Middle frontal gyrus (tissue), 1 donor: ENCODE measurements at regions not wholly inside any gene's neighbourhood (a gene's known extent, or its start where the extent isn't known, plus 50 kb on each side); places are given as distances from the start of the nearest gene placed in this dataset.
A peak's percentile ranks its signal among the peaks of the same experiment; 100 is the strongest.

Source experiments
- DNase-seq: peaks from one replicate; pipeline ENCODE4 v3.0.0-alpha.2; 2015; ENCODE audit warnings: low spot score; ENCODE audit errors: extremely low spot score

DNA sequence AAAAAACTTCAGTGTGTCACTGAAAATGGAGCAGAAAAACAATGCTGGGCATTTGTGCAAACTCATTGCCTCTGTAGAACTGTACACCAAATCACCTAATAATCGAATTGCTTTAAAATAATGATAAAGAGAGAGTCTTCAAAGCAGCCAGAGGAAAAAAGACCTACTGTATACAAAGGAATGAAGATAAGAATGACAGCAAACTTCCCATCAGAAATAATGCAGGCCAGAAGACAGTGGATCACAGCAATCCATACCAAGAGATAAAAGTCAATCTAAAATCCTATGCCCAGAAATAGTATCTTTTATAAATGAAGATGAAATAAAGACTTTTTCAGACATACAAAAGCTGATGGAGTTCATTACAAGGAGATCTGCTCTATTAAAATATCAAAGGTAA is 134.7 kb upstream of the VEPH1 start:
- no peak for DNase-seq

DNA sequence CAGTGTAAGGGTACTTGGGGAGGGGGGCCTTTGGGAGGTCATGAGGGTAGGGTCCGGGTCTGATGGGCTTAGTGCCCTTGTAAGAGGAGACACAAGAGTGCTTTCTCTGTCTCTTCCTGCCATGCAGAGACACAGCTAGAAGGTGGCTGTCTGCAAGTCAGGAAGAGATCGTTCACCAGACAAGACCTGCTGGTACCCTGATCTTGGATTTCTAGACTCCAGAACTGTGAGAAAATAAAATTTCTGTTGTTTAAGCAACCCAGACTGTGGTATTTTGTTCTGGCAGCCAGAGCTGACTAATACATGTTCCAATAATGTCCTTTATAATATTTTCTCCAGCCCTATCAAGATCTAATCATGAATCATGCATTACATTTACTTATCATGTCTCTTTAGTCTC is 130.0 kb upstream of the VEPH1 start:
- no peak for DNase-seq

GRCh38 chr3:157632075-157632474 is 128.9 kb upstream of the VEPH1 start:
- no peak for DNase-seq

DNA sequence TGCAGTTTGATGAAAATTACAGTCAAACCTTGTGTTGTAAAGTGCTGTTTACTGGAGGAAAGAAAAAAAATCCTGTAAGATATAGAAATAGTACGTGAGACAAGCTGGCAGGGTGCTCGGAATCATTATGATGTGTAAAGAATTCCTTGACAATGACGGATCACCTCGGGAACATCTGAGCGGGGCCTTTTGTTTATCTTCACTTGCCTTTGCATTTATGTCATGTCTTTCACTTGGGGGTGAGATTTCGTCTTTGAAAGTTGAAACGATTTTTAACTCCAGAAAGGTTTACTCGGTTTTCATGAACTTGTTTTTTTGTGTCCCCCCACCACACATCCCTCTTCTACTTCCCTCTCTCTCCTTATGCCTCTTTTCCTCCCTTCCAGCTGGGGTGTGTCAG is 128.3 kb upstream of the VEPH1 start:
- DNase-seq: no peak

- DNase-seq: no peak
Observed at GRCh38 chr3:157626817-157627216, 123.6 kb upstream of the VEPH1 start.

DNA sequence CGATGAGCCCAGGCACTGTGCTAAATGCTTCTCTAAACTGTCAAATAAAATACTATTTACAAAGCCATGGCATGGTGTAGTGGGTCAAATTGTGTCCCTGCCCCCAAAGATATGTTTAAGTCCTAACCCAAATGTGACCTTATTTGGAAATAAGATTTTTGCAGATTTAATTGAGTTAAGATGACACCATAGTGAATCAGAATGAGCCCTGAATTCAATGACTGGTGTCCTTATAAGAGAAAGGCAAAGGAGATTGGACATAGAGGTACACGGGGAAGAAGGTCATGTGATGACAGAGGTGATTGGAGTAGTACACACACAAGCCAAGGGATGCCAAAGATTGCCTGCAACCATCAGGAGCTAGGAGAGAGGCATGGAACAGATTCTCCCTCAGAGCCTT is 121.6 kb upstream of the VEPH1 start:
- no peak for DNase-seq

GRCh38 chr3:157618886-157619285 is 115.7 kb upstream of the VEPH1 start:
- DNase-seq: no peak

GRCh38 chr3:157618075-157618760 is 115.0 kb upstream of the VEPH1 start:
- peak; percentile 48 for DNase-seq

- DNase-seq: no peak
Observed at GRCh38 chr3:157614896-157615295, 111.7 kb upstream of the VEPH1 start.

DNA sequence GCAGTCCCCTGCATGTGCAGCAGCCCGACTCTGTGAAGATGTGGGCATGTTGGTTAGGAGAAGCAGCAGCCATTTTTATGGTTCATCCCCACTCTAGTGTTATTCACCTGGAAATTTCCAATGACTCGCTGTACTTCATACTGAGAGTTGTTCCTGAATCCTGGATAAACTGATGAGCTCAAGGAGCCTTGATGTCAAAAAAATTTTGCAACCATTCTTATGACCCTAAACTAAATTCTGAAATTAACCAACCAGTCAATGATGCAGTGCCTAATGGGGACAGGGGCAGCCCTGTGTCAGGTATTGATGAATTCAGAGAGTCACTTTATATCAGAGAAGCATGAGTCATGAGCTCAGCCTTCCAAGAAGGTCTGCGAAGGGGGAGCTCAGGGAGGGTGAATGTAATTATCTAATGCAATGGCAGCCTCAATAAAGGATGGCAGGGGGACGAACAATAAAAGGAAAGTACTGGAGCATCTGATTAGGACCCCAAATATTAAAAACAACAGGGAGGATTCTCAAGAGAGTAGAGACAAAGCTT is 108.4 kb upstream of the VEPH1 start:
- DNase-seq: no peak

DNA sequence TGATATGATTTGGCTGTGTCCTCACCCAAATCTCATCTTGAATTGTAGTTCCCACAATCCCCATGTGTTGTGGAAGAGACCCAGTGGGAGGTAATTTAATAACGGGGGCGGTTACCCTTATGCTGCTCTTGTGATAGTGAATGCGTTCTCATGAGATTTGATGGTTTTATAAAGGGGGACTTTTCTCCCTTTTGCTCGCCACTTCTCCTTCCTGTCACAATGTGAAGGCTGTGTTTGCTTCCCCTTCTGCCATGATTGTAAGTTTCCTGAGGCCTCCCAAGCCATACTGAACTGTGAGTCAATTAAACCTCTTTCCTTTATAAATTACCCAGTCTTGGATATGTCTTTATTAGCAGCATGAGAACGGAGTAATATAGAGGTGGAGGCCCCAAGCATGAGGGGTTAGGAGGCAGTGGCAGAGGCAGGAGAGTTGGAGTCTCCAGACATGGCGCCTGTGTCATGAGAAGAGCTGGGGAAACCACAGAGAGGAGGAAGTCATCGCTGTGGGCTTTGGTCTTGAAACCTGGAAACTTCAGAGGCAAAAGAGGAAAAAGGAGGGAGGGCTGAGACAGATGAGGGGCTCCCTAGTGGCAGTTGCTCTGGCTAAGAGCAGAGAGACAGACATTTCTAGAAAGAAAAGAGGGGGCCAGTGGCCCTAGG is 107.8 kb upstream of the VEPH1 start:
- DNase-seq: no peak

- no peak for DNase-seq
Observed at GRCh38 chr3:157607826-157608405, 104.7 kb upstream of the VEPH1 start.

- DNase-seq: no peak
Observed at GRCh38 chr3:157606852-157607197, 103.6 kb upstream of the VEPH1 start.

DNA sequence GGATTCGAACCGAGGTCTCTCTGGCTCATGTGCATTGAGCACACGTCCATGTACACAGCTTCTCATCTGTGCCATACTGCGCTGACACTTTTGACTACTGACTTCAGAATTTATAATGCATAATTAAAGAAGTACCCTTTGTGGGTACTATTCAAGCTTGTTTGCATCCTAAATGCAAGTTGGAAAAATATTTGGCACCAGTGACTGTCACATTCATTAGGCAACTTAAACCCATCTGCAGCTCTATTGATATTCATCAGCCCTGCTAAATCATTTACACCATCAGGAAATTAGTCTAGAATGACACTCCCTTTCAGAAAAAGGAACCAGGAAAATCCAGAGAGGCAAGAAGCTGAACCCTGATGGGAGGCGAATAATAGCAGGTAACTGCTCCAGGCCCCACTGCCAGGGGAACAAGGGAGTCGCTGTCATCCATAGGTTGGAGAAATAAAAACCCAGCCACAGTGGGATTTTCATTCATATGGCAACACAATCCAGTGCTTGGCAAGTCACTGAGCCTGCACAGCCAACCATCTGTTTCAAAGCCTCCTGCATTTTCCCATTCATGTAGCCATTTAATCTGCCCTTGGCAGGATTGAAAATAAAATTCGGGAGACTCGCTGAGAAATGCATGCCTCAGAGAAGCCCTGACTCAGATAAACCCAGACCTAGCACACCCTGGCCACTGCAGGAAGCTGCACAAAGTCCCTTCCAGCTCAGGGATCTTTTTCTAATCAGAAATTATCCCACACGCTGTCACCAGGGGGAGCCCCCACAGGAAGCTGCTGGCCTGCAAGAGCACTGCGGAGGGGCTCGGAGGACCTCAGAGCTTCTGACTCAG is 103.0 kb upstream of the VEPH1 start:
- peak; percentile 6 for DNase-seq

DNA sequence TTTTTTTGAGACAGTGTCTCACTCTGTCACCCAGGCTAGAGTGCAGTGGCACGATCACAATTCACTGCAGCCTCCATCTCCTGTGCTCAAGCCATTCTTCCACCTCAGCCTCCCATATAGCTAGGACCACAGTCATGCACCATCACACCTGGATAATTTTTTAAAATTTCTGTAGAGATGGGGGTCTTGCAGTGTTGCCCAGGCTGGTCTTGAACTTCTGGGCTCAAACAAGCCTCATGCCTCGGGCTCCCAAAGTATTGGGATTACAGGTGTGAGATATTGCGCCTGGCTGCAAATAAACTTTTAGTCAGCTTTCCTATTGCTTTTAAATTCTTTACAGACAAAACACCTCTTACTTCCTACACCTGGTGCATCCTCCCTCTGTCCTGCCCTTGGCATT is 102.1 kb upstream of the VEPH1 start:
- DNase-seq: no peak

- no peak for DNase-seq
Observed at GRCh38 chr3:157602424-157602823, 99.2 kb upstream of the VEPH1 start.

DNA sequence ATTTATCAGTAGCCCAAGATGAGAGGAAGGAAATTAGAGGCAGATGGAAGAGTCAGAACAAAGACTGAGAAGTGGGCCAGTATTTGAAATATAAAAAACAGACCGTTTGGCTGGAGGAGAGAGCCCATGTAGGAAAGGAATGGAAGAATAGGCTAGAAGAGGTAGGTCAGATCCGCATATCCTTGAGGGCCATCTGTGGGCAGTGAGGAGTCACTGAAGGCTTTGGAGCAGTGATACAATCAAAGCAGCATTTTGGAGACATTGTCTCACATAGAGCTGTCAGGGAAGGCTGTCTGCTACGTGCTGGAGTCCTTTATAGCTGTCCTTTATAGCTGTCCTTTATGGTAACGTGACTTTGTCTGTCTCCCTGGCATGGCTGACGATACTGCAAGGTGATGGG is 92.0 kb upstream of the VEPH1 start:
- DNase-seq: no peak

DNA sequence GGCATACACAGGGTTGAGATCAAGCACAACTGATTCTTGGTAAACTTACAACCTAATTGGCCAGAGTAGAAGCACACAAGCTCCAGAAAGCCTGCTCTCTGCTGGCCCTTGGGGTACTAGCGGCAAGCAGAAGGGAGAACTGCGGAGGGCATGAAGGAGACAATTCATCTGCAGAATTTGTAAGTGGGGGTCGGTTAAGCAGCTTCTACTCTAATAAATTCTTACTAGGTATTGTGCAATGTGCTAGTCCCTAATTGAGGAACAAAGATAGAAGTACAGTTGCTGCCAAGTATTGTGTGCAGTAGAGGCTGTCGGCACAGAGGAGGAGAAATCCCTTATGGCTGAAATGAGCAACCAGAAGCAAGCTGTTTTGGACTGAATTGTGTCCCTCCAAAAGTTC is 91.2 kb upstream of the VEPH1 start:
- DNase-seq: no peak

DNA sequence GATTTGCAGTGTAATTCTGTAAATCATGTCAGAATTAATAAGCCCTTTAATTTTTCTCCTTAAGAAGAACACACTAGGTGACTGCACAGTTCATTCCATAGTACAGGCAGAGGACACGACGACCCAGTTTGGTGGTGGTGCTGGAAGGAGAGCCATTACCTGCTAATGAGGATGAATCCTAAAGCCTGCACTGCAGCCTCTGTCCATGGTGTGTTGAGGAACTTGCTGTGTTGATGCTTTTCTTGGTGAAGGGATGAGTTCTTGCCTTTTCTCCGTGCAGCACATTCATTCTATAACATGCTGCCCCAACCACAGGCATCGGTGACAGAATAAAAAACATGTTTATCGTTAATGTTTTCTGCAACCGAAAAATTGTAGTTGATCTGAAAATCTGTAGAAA is 89.6 kb upstream of the VEPH1 start:
- no peak for DNase-seq

DNA sequence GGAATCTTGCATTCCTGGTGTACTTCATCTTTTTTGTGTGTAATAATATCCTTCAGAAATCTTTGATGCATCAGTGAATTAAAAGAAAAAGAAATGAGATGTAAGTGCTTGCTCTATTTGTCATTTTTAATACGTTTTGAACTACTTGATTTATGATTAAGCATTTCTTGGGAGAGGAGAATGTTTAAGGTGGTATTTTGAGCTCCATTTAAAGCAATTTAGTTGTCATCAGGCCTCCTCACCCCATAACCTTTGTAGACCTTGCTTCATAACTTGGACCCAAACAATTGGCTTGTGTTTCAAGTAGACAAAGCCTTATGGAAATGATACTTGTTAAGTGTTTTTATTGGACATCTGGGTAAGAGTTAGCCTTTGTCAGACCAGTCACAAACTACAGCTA is 87.1 kb upstream of the VEPH1 start:
- no peak for DNase-seq

- no peak for DNase-seq
Observed at GRCh38 chr3:157589211-157589610, 86.0 kb upstream of the VEPH1 start.
